Vagina (tissue), 2 donors: ENCODE measurements at regions not wholly inside any gene's neighbourhood (a gene's known extent, or its start where the extent isn't known, plus 50 kb on each side); places are given as distances from the start of the nearest gene placed in this dataset.

ENCODE experiments used
- DNase-seq, 2 donors: peaks; one replicate each; pipeline ENCODE4 v3.0.0-alpha.2; 2017; ENCODE audit errors: extremely low spot score in 2 of 2
- H3K27ac ChIP-seq: fragments of 200-600 bp; sonication (generic); one replicate; pipeline ENCODE4 v1.5.1; 2019
- H3K27me3 ChIP-seq: fragments of 200-600 bp; sonication (generic); one replicate; pipeline ENCODE4 v1.5.1; 2019
- H3K36me3 ChIP-seq, 2 donors: fragments of 200-600 bp; sonication (generic); one replicate each; pipeline ENCODE4 v1.5.1; 2017 to 2019
- H3K4me1 ChIP-seq: fragments of 200-600 bp; sonication (generic); one replicate; pipeline ENCODE4 v1.5.1; 2019
- H3K4me3 ChIP-seq, 2 donors: fragments of 200-600 bp; sonication (generic); 1 replicate in 1 of 2; 2 replicates in 1 of 2; pipeline ENCODE4 v1.5.1; 2016 to 2019
- H3K9me3 ChIP-seq: fragments of 200-600 bp; sonication (generic); one replicate; pipeline ENCODE4 v1.5.1; 2019
- CTCF ChIP-seq, 3 experiments: fragments of 450-650 bp in 2 of 3; fragments of 200-600 bp in 1 of 3; sonication (generic) in 1 of 3; IDR thresholded peaks; one replicate each; pipeline ENCODE4 v1.5.1; 2017 to 2019; ENCODE audit warnings: antibody characterized with exemption in 3 of 3, mild to moderate bottlenecking in 2 of 3, moderate library complexity in 2 of 3
- POLR2A ChIP-seq, 2 donors: fragments of 450-650 bp; IDR thresholded peaks; one replicate each; pipeline ENCODE4 v1.6.1; 2017; ENCODE audit warnings: antibody characterized with exemption in 2 of 2, mild to moderate bottlenecking in 2 of 2, moderate library complexity in 2 of 2
- POLR2AphosphoS5 ChIP-seq, 2 donors: sonication (generic); formaldehyde crosslinking; IDR thresholded peaks; one replicate each; pipeline ENCODE4 v1.9.0; 2017; ENCODE audit warnings: antibody characterized with exemption in 2 of 2, mild to moderate bottlenecking in 2 of 2, low read depth in 1 of 2; ENCODE audit not compliant: insufficient read depth in 1 of 2
- intact Hi-C: fragments of 100-400 bp; cut with DNase I; formaldehyde crosslinking; loops from one replicate; pipeline ENCODE4 v1.15.1; 2023

DNA sequence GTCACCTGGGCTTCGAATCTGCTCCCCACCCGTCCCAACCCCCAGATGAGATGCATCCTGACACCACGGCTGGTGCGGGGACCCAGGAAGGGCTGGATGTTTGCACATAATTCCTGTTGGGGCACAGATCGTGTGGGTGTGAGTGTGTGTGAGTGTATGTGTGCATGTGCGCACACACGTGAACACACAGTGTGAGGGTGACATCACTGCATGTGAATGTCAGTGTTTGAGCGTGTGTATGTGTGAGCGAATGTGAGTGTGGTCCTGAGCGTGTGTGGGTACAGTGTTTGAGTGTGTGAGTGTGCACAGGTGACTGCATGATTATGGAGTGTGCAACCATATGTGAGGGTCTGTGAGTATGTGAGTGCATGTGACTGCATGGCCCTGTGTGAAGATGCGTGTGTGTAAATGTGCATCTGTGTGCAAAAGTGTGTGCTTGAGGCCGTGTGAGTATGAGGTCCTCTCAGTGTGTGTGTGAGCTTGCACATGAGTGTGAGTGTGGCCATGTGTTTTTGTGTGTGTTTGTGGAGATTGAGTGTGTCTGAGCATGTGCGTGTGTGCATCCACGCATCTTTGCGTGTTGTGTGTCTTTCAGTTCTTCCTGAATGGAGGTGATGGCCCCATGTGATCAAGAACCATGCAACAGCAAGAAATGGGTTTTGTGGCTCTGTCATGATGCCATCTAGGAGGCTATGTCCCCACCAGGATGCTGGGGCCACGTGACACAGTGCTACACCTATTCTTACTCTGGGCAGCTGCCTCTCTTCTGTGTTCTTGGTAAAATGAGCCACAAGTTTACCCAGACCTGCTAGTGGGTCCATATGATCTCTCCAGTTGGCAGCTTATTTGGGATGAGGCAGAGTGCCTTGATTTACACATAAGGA, 70.5 kb upstream of the GCSH start:
- DNase-seq: no peak
- Histone ChIP-seq H3K4me3 (no peak overlapping the region), H3K36me3 (no peaks in the 10 kb centered on the region), H3K9me3 (no peaks in the 10 kb centered on the region), H3K27me3 (no peaks in the 10 kb centered on the region), H3K4me1 (no peaks in the 10 kb centered on the region), H3K27ac (no peak overlapping the region)
- TF ChIP-seq POLR2A (IDR thresholded peaks at IDR 0.05) (no peak), POLR2AphosphoS5 (IDR thresholded peaks at IDR 0.05; ENCODE audit: insufficient read depth in 1 of 2, low read depth in 1 of 2) (no peak), CTCF (IDR thresholded peaks at IDR 0.05) (no peak)
- intact Hi-C loops: no loop called here

GRCh38 chr16:81165411-81166097, 69.4 kb upstream of the GCSH start:
- TF ChIP-seq CTCF (IDR thresholded peaks at IDR 0.05) (no peak), POLR2A (IDR thresholded peaks at IDR 0.05) (no peak), POLR2AphosphoS5 (IDR thresholded peaks at IDR 0.05; ENCODE audit: insufficient read depth in 1 of 2, low read depth in 1 of 2) (no peak)
- no peak overlapping the region for H3K27ac ChIP-seq
- H3K27me3 ChIP-seq: no peaks in the 10 kb centered on the region
- no peaks in the 10 kb centered on the region for H3K4me1 ChIP-seq
- no peaks in the 10 kb centered on the region for H3K9me3 ChIP-seq
- H3K36me3 ChIP-seq: no peaks in the 10 kb centered on the region
- intact Hi-C loops: no loop called here
- no peak overlapping the region for H3K4me3 ChIP-seq
- no peak for DNase-seq

DNA sequence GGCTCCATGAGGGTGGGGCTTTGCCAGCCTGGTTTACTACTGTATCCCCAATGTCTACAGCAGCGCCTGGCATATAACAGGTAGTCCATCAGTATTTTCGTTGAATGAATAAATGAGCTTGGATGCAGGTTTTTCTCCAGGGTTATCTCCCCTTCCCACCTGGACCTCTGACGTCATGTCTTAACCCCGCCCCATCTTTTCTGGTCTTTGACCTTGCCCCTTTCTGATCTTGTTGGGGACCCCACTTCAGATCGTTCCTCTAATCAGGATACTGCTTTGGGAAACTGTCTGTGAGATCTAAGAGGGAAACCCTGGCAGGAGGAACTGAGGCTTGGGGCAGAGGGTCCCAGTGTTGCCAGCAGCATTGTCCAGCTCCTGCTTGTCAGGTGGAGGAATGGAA, 68.8 kb upstream of the GCSH start:
- no peaks in the 10 kb centered on the region for H3K27me3 ChIP-seq
- H3K36me3 ChIP-seq: no peaks in the 10 kb centered on the region
- no peaks in the 10 kb centered on the region for H3K4me1 ChIP-seq
- H3K4me3 ChIP-seq: no peak overlapping the region
- no peaks in the 10 kb centered on the region for H3K9me3 ChIP-seq
- TF ChIP-seq CTCF (IDR thresholded peaks at IDR 0.05): no peak
- TF ChIP-seq POLR2AphosphoS5 (IDR thresholded peaks at IDR 0.05; ENCODE audit: insufficient read depth in 1 of 2, low read depth in 1 of 2): no peak
- TF ChIP-seq POLR2A (IDR thresholded peaks at IDR 0.05): no peak
- no peak for DNase-seq
- no peak overlapping the region for H3K27ac ChIP-seq
- intact Hi-C loops: no loop called here

DNA sequence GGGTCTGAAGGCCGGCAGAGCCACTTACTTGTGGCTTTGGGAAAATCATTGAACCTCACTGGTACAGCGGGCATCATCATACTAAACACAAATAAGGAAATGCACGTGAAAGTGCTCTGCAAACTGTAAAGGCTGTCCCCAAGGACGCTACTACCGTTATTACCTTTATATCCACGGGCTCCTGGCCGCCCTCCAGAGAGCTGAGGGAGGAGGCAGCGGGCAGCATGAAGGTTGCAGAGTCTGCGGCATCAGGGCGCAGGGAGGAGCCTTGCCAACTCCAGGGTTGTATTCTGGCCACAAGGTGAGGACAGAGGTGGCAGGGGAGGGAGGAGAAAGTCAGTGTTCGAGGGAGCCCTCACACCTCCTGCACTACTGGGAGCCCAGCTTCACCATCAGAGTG, 68.3 kb upstream of the GCSH start:
- no peaks in the 10 kb centered on the region for H3K4me1 ChIP-seq
- TF ChIP-seq POLR2A (IDR thresholded peaks at IDR 0.05) (no peak), CTCF (IDR thresholded peaks at IDR 0.05) (no peak), POLR2AphosphoS5 (IDR thresholded peaks at IDR 0.05; ENCODE audit: insufficient read depth in 1 of 2, low read depth in 1 of 2) (no peak)
- H3K9me3 ChIP-seq: no peaks in the 10 kb centered on the region
- H3K27me3 ChIP-seq: no peaks in the 10 kb centered on the region
- intact Hi-C loops: no loop called here
- no peak for DNase-seq
- no peaks in the 10 kb centered on the region for H3K36me3 ChIP-seq
- H3K27ac ChIP-seq: no peak overlapping the region
- H3K4me3 ChIP-seq: no peak overlapping the region

GRCh38 chr16:81163671-81164070, 67.5 kb upstream of the GCSH start:
- no peaks in the 10 kb centered on the region for H3K36me3 ChIP-seq
- TF ChIP-seq CTCF (IDR thresholded peaks at IDR 0.05) (no peak), POLR2AphosphoS5 (IDR thresholded peaks at IDR 0.05; ENCODE audit: insufficient read depth in 1 of 2, low read depth in 1 of 2) (no peak), POLR2A (IDR thresholded peaks at IDR 0.05) (no peak)
- intact Hi-C loops: no loop called here
- H3K27me3 ChIP-seq: no peaks in the 10 kb centered on the region
- H3K9me3 ChIP-seq: no peaks in the 10 kb centered on the region
- H3K4me3 ChIP-seq: no peak overlapping the region
- no peak for DNase-seq
- no peak overlapping the region for H3K27ac ChIP-seq
- H3K4me1 ChIP-seq: no peaks in the 10 kb centered on the region
